Stomach (tissue), 8 donors: ENCODE measurements at regions not wholly inside any gene's neighbourhood (a gene's known extent, or its start where the extent isn't known, plus 50 kb on each side); places are given as distances from the start of the nearest gene placed in this dataset.

ENCODE experiments used
- DNase-seq, 2 donors: peaks; one replicate each; pipeline versions ENCODE4 v3.0.0 to v3.0.0-alpha.2; 2013 to 2019
- H3K27ac ChIP-seq, 5 donors: fragments of 200-600 bp in 4 of 5; sonication (generic) in 4 of 5; one replicate each; pipeline ENCODE4 v1.5.1; 2013 to 2019; ENCODE audit warnings: mild to moderate bottlenecking in 1 of 5, moderate library complexity in 1 of 5
- H3K27me3 ChIP-seq, 3 donors: fragments of 200-600 bp; sonication (generic); one replicate each; pipeline ENCODE4 v1.5.1; 2017 to 2019; ENCODE audit warnings: mixed run types in 1 of 3
- H3K36me3 ChIP-seq, 4 donors: fragments of 200-600 bp; sonication (generic); 1 replicate in 3 of 4; 2 replicates in 1 of 4; pipeline ENCODE4 v1.5.1; 2016 to 2019
- H3K4me1 ChIP-seq, 4 donors: fragments of 200-600 bp; sonication (generic); one replicate each; pipeline ENCODE4 v1.5.1; 2016 to 2019
- H3K4me3 ChIP-seq, 4 donors: fragments of 200-600 bp; sonication (generic) in 3 of 4; one replicate each; pipeline ENCODE4 v1.5.1; 2016 to 2019; ENCODE audit warnings: mild to moderate bottlenecking in 1 of 4
- H3K9me3 ChIP-seq, 4 donors: fragments of 200-600 bp; sonication (generic); one replicate each; pipeline ENCODE4 v1.5.1; 2016 to 2019
- CTCF ChIP-seq, 7 experiments: fragments of 450-650 bp in 4 of 7; fragments of 200-600 bp in 3 of 7; sonication (generic) in 3 of 7; IDR thresholded peaks; one replicate each; pipeline ENCODE4 v1.5.1; 2016 to 2019; ENCODE audit warnings: antibody characterized with exemption in 7 of 7, control low read depth in 2 of 7, mild to moderate bottlenecking in 1 of 7
- EP300 ChIP-seq: sonication (generic); formaldehyde crosslinking; IDR thresholded peaks from one replicate; pipeline ENCODE4 v1.6.1; 2017; ENCODE audit warnings: antibody characterized with exemption
- POLR2A ChIP-seq, 4 donors: fragments of 450-650 bp; IDR thresholded peaks; one replicate each; pipeline ENCODE4 v1.6.1; 2016; ENCODE audit warnings: antibody characterized with exemption in 4 of 4, control low read depth in 2 of 4, mild to moderate bottlenecking in 1 of 4, moderate library complexity in 1 of 4
- POLR2AphosphoS5 ChIP-seq, 3 donors: sonication (generic); formaldehyde crosslinking; IDR thresholded peaks; one replicate each; pipeline ENCODE4 v1.6.1; 2016; ENCODE audit warnings: antibody characterized with exemption in 3 of 3
- WGBS, 5 donors: extraction: QIAGEN DNeasy Blood & Tissue Kit in 3 of 5; methylation state at CpG; one replicate each; pipeline versions ENCODE4 v1.1.5 to v1.1.7; 2013 to 2018; 5-methylcytosine and 5-hydroxymethylcytosine counted together
- intact Hi-C: fragments of 100-400 bp; cut with DNase I; formaldehyde crosslinking; loops from one replicate; pipeline ENCODE4 v1.15.1; 2023; ENCODE audit warnings: low total_unique reads
- donor health status: healthy with polysubstance abuse.
- donor health status: Bipolar disorder and iron deficiency.
- donor health status: healthy.

GRCh38 chr2:37737507-37737906 lies 66.1 kb upstream of the CDC42EP3 start:
- intact Hi-C loops: no loop called here
- DNase-seq: no peak
- no peak overlapping the region for H3K27ac ChIP-seq
- H3K36me3 ChIP-seq: no peaks in the 10 kb centered on the region
- TF ChIP-seq POLR2A (IDR thresholded peaks at IDR 0.05) (no peak), CTCF (IDR thresholded peaks at IDR 0.05) (no peak), EP300 (no peak), POLR2AphosphoS5 (IDR thresholded peaks at IDR 0.05) (no peak)
- no peaks in the 10 kb centered on the region for H3K27me3 ChIP-seq
- H3K4me3 ChIP-seq: no peak overlapping the region
- peaks cover 0 to 13% (median 4%) of the 10 kb centered on the region in 4 donors for H3K4me1 ChIP-seq
- no peaks in the 10 kb centered on the region for H3K9me3 ChIP-seq

GRCh38 chr2:37738266-37738885 lies 66.9 kb upstream of the CDC42EP3 start:
- H3K27ac ChIP-seq: no peak overlapping the region

GRCh38 chr2:37739153-37739552 lies 67.7 kb upstream of the CDC42EP3 start:
- DNase-seq: no peak

More at GRCh38 chr2:37738266-37738885, 66.9 kb upstream of the CDC42EP3 start:
- WGBS, 5 donors: 54 to 78% (median 70%) methylated on average over 5 of the region's 5 CpGs
- TF ChIP-seq POLR2A (IDR thresholded peaks at IDR 0.05) (no peak), CTCF (IDR thresholded peaks at IDR 0.05) (no peak), EP300 (no peak), POLR2AphosphoS5 (IDR thresholded peaks at IDR 0.05) (no peak)
- peaks cover 0 to 13% (median 4%) of the 10 kb centered on the region in 4 donors for H3K4me1 ChIP-seq
- H3K27me3 ChIP-seq: no peaks in the 10 kb centered on the region
- H3K36me3 ChIP-seq: no peaks in the 10 kb centered on the region
- H3K9me3 ChIP-seq: no peaks in the 10 kb centered on the region
- intact Hi-C loops: no loop called here
- H3K4me3 ChIP-seq: no peak overlapping the region
- no peak for DNase-seq

GRCh38 chr2:37740164-37740739 lies 68.8 kb upstream of the CDC42EP3 start:
- Histone ChIP-seq H3K4me1 (peaks cover 0 to 7% (median 2%) of the 10 kb centered on the region in 4 donors), H3K4me3 (no peak overlapping the region), H3K9me3 (no peaks in the 10 kb centered on the region), H3K36me3 (no peaks in the 10 kb centered on the region), H3K27ac (no peak overlapping the region), H3K27me3 (no peaks in the 10 kb centered on the region)
- TF ChIP-seq CTCF (IDR thresholded peaks at IDR 0.05) (no peak), POLR2A (IDR thresholded peaks at IDR 0.05) (no peak), EP300 (no peak), POLR2AphosphoS5 (IDR thresholded peaks at IDR 0.05) (no peak)
- DNase-seq: no peak
- intact Hi-C loops: no loop called here
- WGBS, 5 donors: 74 to 85% (median 77%) methylated on average over 3 of the region's 3 CpGs

More at GRCh38 chr2:37739153-37739552, 67.7 kb upstream of the CDC42EP3 start:
- no peak overlapping the region for H3K4me3 ChIP-seq
- H3K27ac ChIP-seq: no peak overlapping the region
- intact Hi-C loops: no loop called here
- H3K4me1 ChIP-seq: peaks cover 0 to 13% (median 4%) of the 10 kb centered on the region in 4 donors
- H3K9me3 ChIP-seq: no peaks in the 10 kb centered on the region
- H3K36me3 ChIP-seq: no peaks in the 10 kb centered on the region
- H3K27me3 ChIP-seq: no peaks in the 10 kb centered on the region
- TF ChIP-seq POLR2A (IDR thresholded peaks at IDR 0.05) (no peak), EP300 (no peak), CTCF (IDR thresholded peaks at IDR 0.05) (no peak), POLR2AphosphoS5 (IDR thresholded peaks at IDR 0.05) (no peak)
- 96 to 98% (median 98%) methylated on average over 4 of the region's 4 CpGs for WGBS, 5 donors
